Fibroblast of villous mesenchyme (primary cell): ENCODE measurements at regions not wholly inside any gene's neighbourhood (a gene's known extent, or its start where the extent isn't known, plus 50 kb on each side); places are given as distances from the start of the nearest gene placed in this dataset.

Source experiments
- DNase-seq: peaks from one replicate; pipeline ENCODE4 v3.0.0-alpha.2; 2010; ENCODE audit warnings: low read depth
- H3K4me3 ChIP-seq: 2 replicates; pipeline ENCODE4 v1.5.1; 2011; ENCODE audit warnings: low read depth, mild to moderate bottlenecking, low read length
- TF ChIP-seq, protein P1 (sequence below): IDR thresholded peaks from 2 replicates; pipeline ENCODE4 v1.5.1; 2012; ENCODE audit warnings: low read depth, mild to moderate bottlenecking, low read length; ENCODE audit not compliant: insufficient read depth

DNA sequence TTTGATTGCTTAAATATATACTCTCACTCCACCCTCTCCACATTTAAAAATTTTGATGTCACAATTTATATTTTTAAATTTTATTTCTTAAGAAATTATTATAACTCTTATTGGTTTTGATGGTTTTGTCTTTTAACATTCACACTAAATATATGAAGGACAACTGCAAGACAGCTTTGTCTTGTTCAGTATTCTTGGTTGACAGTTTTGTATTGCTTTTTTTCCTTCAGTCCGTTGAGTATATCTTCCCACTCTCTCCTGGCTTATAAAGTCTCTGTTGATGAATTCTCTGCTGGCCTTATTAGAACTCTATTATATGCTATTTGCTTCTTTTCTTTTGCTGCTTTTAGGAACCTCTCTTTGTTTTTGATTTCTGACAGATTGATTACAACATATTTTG lies 392.2 kb downstream of the C6orf118 start:
- TF ChIP-seq, protein P1, sequence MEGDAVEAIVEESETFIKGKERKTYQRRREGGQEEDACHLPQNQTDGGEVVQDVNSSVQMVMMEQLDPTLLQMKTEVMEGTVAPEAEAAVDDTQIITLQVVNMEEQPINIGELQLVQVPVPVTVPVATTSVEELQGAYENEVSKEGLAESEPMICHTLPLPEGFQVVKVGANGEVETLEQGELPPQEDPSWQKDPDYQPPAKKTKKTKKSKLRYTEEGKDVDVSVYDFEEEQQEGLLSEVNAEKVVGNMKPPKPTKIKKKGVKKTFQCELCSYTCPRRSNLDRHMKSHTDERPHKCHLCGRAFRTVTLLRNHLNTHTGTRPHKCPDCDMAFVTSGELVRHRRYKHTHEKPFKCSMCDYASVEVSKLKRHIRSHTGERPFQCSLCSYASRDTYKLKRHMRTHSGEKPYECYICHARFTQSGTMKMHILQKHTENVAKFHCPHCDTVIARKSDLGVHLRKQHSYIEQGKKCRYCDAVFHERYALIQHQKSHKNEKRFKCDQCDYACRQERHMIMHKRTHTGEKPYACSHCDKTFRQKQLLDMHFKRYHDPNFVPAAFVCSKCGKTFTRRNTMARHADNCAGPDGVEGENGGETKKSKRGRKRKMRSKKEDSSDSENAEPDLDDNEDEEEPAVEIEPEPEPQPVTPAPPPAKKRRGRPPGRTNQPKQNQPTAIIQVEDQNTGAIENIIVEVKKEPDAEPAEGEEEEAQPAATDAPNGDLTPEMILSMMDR: no peak
- no peak overlapping the region for H3K4me3 ChIP-seq
- no peak for DNase-seq

DNA sequence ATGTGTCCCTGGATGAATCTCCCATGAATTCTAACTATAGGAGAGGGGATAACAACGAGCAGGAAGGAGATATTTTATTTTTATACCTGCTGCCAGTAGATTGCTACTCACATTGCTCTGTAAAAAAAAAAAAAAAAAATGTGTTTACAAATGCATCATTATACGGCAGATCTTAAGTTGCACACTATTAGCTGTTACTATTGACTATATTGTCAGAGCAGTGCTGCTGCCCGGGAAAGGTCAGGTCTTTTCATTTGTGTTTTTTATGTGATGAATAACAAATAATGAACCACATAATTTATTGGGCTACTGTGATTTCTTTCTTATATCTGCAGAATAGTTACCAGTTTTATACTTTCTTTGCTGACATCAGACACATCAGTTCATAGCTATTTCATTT lies 393.3 kb downstream of the C6orf118 start:
- TF ChIP-seq, protein P1: no peak
- DNase-seq: no peak
- H3K4me3 ChIP-seq: no peak overlapping the region

GRCh38 chr6:164911873-164912580 lies 397.4 kb downstream of the C6orf118 start:
- no peak overlapping the region for H3K4me3 ChIP-seq
- TF ChIP-seq, protein P1: no peak
- no peak for DNase-seq

GRCh38 chr6:164911151-164911550 lies 398.3 kb downstream of the C6orf118 start:
- no peak overlapping the region for H3K4me3 ChIP-seq

DNA sequence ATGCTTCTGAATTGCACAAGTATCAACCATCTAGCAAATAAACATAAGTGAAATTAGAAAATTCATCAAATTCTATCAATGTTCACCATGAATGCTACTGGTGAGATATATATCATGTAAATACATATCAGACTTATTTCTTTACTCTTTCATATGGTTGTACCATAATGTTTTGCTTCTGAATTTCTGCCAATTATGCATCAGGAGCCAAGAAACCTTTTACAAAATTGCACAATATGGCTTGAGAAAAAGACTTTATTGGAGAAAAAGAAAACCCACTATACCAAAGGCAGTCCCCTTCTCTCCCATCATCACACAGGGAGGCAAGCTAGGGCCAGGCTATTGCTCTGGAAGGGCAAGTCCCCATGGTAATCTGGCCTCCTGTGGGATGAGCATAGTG lies 402.6 kb downstream of the C6orf118 start:
- no peak overlapping the region for H3K4me3 ChIP-seq
- DNase-seq: no peak
- TF ChIP-seq, protein P1: no peak

More at GRCh38 chr6:164911151-164911550, 398.3 kb downstream of the C6orf118 start:
- TF ChIP-seq, protein P1: no peak
- no peak for DNase-seq

- H3K4me3 ChIP-seq: no peak overlapping the region
- DNase-seq: no peak
- TF ChIP-seq, protein P1: no peak
Measured at GRCh38 chr6:164905311-164905710, 404.1 kb downstream of the C6orf118 start.

GRCh38 chr6:164898412-164898811 lies 411.0 kb downstream of the C6orf118 start:
- H3K4me3 ChIP-seq: no peak overlapping the region
- TF ChIP-seq, protein P1: no peak
- no peak for DNase-seq
